GM12872 (cell line): ENCODE measurements at regions not wholly inside any gene's neighbourhood (a gene's known extent, or its start where the extent isn't known, plus 50 kb on each side); places are given as distances from the start of the nearest gene placed in this dataset.

Experiments
- CTCF ChIP-seq: IDR thresholded peaks from 3 replicates; pipeline ENCODE4 v1.5.1; 2011; ENCODE audit warnings: low read depth, mild to moderate bottlenecking, low read length, moderate library complexity; ENCODE audit not compliant: insufficient read depth

GRCh38 chr4:188892837-188893236 lies 753.6 kb downstream of the TRIML1 start:
- no peak for TF ChIP-seq CTCF

- no peak for TF ChIP-seq CTCF
These were observed 764.7 kb downstream of the TRIML1 start for GRCh38 chr4:188903986-188904385.

GRCh38 chr4:188904617-188905016 lies 765.4 kb downstream of the TRIML1 start:
- no peak for TF ChIP-seq CTCF

- TF ChIP-seq CTCF = no peak
These were observed 766.0 kb downstream of the TRIML1 start for GRCh38 chr4:188905248-188905647.

GRCh38 chr4:188911199-188911598 lies 772.0 kb downstream of the TRIML1 start:
- TF ChIP-seq CTCF = no peak

- TF ChIP-seq CTCF = no peak
These were observed 772.5 kb downstream of the TRIML1 start for GRCh38 chr4:188911707-188912106.

- TF ChIP-seq CTCF = no peak
These were observed 775.9 kb downstream of the TRIML1 start for GRCh38 chr4:188915175-188915574.

GRCh38 chr4:188918787-188919186 lies 779.5 kb downstream of the TRIML1 start:
- TF ChIP-seq CTCF = no peak
